Psoas muscle (tissue), 7 donors: ENCODE measurements at regions not wholly inside any gene's neighbourhood (a gene's known extent, or its start where the extent isn't known, plus 50 kb on each side); places are given as distances from the start of the nearest gene placed in this dataset.

Source experiments
- ATAC-seq, 4 donors: fragments of 200-7000 bp; cut with Tn5 transposase; one replicate each; pipeline ENCODE4 v1.9.1; 2020; ENCODE audit warnings: moderate library complexity in 3 of 4, mild to moderate bottlenecking in 2 of 4
- DNase-seq, 2 donors: peaks; one replicate each; pipeline ENCODE4 v3.0.0-alpha.2; 2020
- H3K27ac ChIP-seq: fragments of 200-600 bp; one replicate; pipeline ENCODE4 v1.8.0; 2022
- H3K27me3 ChIP-seq, 3 donors: fragments of 200-600 bp in 1 of 3; one replicate each; pipeline versions ENCODE4 v1.6.1 to v1.8.0; 2013 to 2022; ENCODE audit warnings: low read length in 2 of 3, mild to moderate bottlenecking in 2 of 3, moderate library complexity in 1 of 3; ENCODE audit not compliant: insufficient read depth in 3 of 3
- H3K36me3 ChIP-seq, 2 donors: fragments of 200-600 bp in 1 of 2; one replicate each; pipeline versions ENCODE4 v1.6.1 to v1.8.0; 2013 to 2022; ENCODE audit warnings: low read depth in 1 of 2, mild to moderate bottlenecking in 1 of 2, moderate library complexity in 1 of 2; ENCODE audit not compliant: insufficient read depth in 1 of 2
- H3K4me1 ChIP-seq: fragments of 200-600 bp; one replicate; pipeline ENCODE4 v1.8.0; 2022
- H3K4me3 ChIP-seq: fragments of 200-600 bp; one replicate; pipeline ENCODE4 v1.8.0; 2022; ENCODE audit warnings: mild to moderate bottlenecking
- H3K9me3 ChIP-seq: fragments of 200-600 bp; one replicate; pipeline ENCODE4 v1.8.0; 2022
- WGBS, 3 donors: extraction: QIAGEN DNeasy Blood & Tissue Kit; methylation state at CpG; one replicate each; pipeline versions ENCODE4 v1.1.6 to v1.1.7; 2013; 5-methylcytosine and 5-hydroxymethylcytosine counted together
- intact Hi-C, 2 donors: fragments of 100-400 bp; cut with DNase I; formaldehyde crosslinking; loops; one replicate each; pipeline versions ENCODE4 v1.11.0 to v1.14.2; 2022
- TF ChIP-seq, protein P1 (sequence below): fragments of 200-600 bp; IDR thresholded peaks from one replicate; pipeline ENCODE4 v1.8.0; 2022; ENCODE audit warnings: antibody characterized with exemption
- donor health status: healthy with polysubstance abuse.
- donor health status: DM: no; HTN: no; CAD: no; lungs with moderate emphysema.
- donor health status: Bipolar disorder and iron deficiency.
- donor health status: healthy.
- donor health status: DM: yes; HTN: yes; CAD: no.
- donor health status: DM: no; HTN: no; CAD: no.
- donor health status: DM: yes; HTN: yes; CAD: no.

DNA sequence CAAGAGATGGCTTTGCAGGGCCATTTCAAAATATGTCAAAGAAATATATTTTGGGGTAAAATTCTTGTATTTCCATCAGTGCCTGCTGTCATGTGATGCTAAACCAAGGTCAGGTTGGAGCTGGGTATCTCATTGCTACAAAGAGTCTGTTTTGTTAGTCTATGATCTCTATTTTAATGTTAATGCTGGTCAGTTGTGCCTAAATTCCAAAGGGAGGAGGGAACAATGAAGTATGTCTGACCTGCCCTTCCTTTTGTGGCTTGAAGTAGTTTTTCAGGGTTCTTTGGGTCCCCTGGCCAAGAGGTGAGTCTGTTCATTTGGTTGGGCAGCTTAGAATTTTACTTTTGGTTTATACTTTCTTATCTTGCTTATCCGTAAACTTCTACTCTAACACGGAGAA is 61.6 kb upstream of the DYNAP start:
- Histone ChIP-seq H3K36me3 (no peaks in the 10 kb centered on the region), H3K27ac (no peak overlapping the region), H3K4me1 (no peaks in the 10 kb centered on the region), H3K9me3 (no peaks in the 10 kb centered on the region), H3K4me3 (no peak overlapping the region), H3K27me3 (no peaks in the 10 kb centered on the region)
- intact Hi-C loops: no loop called here
- DNase-seq: no peak
- 57 to 63% (median 59%) methylated on average over 2 of the region's 2 CpGs for WGBS, 3 donors
- TF ChIP-seq, protein P1, sequence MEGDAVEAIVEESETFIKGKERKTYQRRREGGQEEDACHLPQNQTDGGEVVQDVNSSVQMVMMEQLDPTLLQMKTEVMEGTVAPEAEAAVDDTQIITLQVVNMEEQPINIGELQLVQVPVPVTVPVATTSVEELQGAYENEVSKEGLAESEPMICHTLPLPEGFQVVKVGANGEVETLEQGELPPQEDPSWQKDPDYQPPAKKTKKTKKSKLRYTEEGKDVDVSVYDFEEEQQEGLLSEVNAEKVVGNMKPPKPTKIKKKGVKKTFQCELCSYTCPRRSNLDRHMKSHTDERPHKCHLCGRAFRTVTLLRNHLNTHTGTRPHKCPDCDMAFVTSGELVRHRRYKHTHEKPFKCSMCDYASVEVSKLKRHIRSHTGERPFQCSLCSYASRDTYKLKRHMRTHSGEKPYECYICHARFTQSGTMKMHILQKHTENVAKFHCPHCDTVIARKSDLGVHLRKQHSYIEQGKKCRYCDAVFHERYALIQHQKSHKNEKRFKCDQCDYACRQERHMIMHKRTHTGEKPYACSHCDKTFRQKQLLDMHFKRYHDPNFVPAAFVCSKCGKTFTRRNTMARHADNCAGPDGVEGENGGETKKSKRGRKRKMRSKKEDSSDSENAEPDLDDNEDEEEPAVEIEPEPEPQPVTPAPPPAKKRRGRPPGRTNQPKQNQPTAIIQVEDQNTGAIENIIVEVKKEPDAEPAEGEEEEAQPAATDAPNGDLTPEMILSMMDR: no peak
- no peak for ATAC-seq

DNA sequence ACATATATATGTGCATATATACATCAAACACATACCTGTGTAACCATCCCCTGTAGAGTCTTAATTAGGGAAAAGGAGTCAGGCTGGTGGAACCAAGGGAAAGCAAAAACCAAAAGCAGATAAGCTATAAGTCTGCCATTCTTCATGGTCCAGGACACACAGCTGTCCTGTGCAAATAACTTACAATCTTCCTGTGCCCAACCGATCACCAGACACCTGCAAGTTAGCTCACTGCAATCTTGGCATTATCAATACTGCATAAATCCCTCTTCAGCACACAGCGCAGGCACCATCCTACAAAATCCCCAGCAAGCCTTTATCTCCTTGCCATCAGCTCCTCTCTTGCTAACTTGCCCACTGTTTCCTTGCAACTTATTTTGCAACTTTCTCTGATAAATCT is 60.8 kb upstream of the DYNAP start:
- no peak overlapping the region for H3K4me3 ChIP-seq
- H3K9me3 ChIP-seq: no peaks in the 10 kb centered on the region
- H3K27ac ChIP-seq: no peak overlapping the region
- H3K36me3 ChIP-seq: no peaks in the 10 kb centered on the region
- no peaks in the 10 kb centered on the region for H3K4me1 ChIP-seq
- 45 to 69% (median 63%) methylated on average over 2 of the region's 2 CpGs for WGBS, 3 donors
- ATAC-seq (no peak), DNase-seq (no peak)
- no peaks in the 10 kb centered on the region for H3K27me3 ChIP-seq
- intact Hi-C loops: no loop called here
- TF ChIP-seq, protein P1: no peak

- Histone ChIP-seq H3K36me3 (no peaks in the 10 kb centered on the region), H3K4me1 (no peaks in the 10 kb centered on the region), H3K4me3 (no peak overlapping the region), H3K27me3 (no peaks in the 10 kb centered on the region), H3K9me3 (no peaks in the 10 kb centered on the region), H3K27ac (no peak overlapping the region)
- TF ChIP-seq, protein P1: no peak
- DNase-seq (no peak), ATAC-seq (no peak)
- intact Hi-C loops: no loop called here
- 31 to 37% (median 34%) methylated on average over 4 of the region's 4 CpGs for WGBS, 3 donors
These were observed 59.5 kb upstream of the DYNAP start for GRCh38 chr18:54531402-54532065.

DNA sequence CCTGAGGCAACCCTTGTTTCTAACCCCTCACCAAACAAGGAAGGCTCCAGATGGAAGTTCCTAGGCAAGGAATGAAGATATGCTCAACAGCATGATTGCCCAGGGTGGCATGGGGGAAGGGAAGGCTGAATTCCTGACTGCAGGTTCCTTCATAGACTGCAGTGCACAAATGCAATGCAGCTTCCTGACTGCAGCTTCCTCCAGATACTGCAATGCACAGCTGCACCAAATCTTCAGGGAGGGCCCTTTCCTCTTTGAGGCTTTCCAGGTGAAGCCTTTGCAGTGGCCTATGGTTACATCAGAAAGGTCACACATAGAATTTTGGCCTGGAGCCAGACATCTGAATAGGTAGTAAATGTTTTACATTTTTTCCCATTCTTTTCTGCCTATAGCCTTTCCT is 58.8 kb upstream of the DYNAP start:
- intact Hi-C loops: no loop called here
- Histone ChIP-seq H3K27ac (no peak overlapping the region), H3K27me3 (no peaks in the 10 kb centered on the region), H3K36me3 (no peaks in the 10 kb centered on the region), H3K9me3 (no peaks in the 10 kb centered on the region), H3K4me1 (no peaks in the 10 kb centered on the region), H3K4me3 (no peak overlapping the region)
- no peak for ATAC-seq
- TF ChIP-seq, protein P1: no peak
- no peak for DNase-seq

GRCh38 chr18:54532962-54533361 is 58.1 kb upstream of the DYNAP start:
- TF ChIP-seq, protein P1: no peak
- WGBS, 3 donors: 30 to 59% (median 44%) methylated on average over 1 of the region's 1 CpG
- Histone ChIP-seq H3K27me3 (no peaks in the 10 kb centered on the region), H3K9me3 (no peaks in the 10 kb centered on the region), H3K27ac (no peak overlapping the region), H3K36me3 (no peaks in the 10 kb centered on the region), H3K4me3 (no peak overlapping the region), H3K4me1 (no peaks in the 10 kb centered on the region)
- intact Hi-C loops: no loop called here
- ATAC-seq: no peak
- DNase-seq: no peak
